ENCODE measurements at regions not wholly inside any gene's neighbourhood (a gene's known extent, or its start where the extent isn't known, plus 50 kb on each side); places are given as distances from the start of the nearest gene placed in this dataset.

GRCh38 chr3:35012214-35012613 is 627.1 kb upstream of the ARPP21 start (continued):
- TF ChIP-seq EZH2 (IDR thresholded peaks at IDR 0.05; ENCODE audit: low read depth, unreplicated experiment) (no peak), JUNB (IDR thresholded peaks at IDR 0.05; ENCODE audit: unreplicated experiment) (no peak)

- TF ChIP-seq, protein P1, sequence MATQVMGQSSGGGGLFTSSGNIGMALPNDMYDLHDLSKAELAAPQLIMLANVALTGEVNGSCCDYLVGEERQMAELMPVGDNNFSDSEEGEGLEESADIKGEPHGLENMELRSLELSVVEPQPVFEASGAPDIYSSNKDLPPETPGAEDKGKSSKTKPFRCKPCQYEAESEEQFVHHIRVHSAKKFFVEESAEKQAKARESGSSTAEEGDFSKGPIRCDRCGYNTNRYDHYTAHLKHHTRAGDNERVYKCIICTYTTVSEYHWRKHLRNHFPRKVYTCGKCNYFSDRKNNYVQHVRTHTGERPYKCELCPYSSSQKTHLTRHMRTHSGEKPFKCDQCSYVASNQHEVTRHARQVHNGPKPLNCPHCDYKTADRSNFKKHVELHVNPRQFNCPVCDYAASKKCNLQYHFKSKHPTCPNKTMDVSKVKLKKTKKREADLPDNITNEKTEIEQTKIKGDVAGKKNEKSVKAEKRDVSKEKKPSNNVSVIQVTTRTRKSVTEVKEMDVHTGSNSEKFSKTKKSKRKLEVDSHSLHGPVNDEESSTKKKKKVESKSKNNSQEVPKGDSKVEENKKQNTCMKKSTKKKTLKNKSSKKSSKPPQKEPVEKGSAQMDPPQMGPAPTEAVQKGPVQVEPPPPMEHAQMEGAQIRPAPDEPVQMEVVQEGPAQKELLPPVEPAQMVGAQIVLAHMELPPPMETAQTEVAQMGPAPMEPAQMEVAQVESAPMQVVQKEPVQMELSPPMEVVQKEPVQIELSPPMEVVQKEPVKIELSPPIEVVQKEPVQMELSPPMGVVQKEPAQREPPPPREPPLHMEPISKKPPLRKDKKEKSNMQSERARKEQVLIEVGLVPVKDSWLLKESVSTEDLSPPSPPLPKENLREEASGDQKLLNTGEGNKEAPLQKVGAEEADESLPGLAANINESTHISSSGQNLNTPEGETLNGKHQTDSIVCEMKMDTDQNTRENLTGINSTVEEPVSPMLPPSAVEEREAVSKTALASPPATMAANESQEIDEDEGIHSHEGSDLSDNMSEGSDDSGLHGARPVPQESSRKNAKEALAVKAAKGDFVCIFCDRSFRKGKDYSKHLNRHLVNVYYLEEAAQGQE (IDR thresholded peaks at IDR 0.05; ENCODE audit: unreplicated experiment): no peak
- TF ChIP-seq NANOG (IDR thresholded peaks at IDR 0.05; ENCODE audit: borderline replicate concordance) (no peak), STAT1 (IDR thresholded peaks at IDR 0.05; ENCODE audit: unreplicated experiment) (no peak), EZH2phosphoT487 (IDR thresholded peaks at IDR 0.05; ENCODE audit: unreplicated experiment) (no peak), JUNB (IDR thresholded peaks at IDR 0.05; ENCODE audit: unreplicated experiment) (no peak), EZH2 (IDR thresholded peaks at IDR 0.05; ENCODE audit: low read depth, unreplicated experiment) (no peak), ZNF331 (CRISPR knock-in tag; IDR thresholded peaks at IDR 0.05; ENCODE audit: low read depth) (no peak)
- TF ChIP-seq, protein P2, sequence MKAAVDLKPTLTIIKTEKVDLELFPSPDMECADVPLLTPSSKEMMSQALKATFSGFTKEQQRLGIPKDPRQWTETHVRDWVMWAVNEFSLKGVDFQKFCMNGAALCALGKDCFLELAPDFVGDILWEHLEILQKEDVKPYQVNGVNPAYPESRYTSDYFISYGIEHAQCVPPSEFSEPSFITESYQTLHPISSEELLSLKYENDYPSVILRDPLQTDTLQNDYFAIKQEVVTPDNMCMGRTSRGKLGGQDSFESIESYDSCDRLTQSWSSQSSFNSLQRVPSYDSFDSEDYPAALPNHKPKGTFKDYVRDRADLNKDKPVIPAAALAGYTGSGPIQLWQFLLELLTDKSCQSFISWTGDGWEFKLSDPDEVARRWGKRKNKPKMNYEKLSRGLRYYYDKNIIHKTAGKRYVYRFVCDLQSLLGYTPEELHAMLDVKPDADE (IDR thresholded peaks at IDR 0.05): no peak
- TF ChIP-seq, protein P3, sequence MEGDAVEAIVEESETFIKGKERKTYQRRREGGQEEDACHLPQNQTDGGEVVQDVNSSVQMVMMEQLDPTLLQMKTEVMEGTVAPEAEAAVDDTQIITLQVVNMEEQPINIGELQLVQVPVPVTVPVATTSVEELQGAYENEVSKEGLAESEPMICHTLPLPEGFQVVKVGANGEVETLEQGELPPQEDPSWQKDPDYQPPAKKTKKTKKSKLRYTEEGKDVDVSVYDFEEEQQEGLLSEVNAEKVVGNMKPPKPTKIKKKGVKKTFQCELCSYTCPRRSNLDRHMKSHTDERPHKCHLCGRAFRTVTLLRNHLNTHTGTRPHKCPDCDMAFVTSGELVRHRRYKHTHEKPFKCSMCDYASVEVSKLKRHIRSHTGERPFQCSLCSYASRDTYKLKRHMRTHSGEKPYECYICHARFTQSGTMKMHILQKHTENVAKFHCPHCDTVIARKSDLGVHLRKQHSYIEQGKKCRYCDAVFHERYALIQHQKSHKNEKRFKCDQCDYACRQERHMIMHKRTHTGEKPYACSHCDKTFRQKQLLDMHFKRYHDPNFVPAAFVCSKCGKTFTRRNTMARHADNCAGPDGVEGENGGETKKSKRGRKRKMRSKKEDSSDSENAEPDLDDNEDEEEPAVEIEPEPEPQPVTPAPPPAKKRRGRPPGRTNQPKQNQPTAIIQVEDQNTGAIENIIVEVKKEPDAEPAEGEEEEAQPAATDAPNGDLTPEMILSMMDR (conservative IDR thresholded peaks at IDR 0.05; ENCODE audit: low read depth in 2 of 2): no peak
- TF ChIP-seq, protein P4, sequence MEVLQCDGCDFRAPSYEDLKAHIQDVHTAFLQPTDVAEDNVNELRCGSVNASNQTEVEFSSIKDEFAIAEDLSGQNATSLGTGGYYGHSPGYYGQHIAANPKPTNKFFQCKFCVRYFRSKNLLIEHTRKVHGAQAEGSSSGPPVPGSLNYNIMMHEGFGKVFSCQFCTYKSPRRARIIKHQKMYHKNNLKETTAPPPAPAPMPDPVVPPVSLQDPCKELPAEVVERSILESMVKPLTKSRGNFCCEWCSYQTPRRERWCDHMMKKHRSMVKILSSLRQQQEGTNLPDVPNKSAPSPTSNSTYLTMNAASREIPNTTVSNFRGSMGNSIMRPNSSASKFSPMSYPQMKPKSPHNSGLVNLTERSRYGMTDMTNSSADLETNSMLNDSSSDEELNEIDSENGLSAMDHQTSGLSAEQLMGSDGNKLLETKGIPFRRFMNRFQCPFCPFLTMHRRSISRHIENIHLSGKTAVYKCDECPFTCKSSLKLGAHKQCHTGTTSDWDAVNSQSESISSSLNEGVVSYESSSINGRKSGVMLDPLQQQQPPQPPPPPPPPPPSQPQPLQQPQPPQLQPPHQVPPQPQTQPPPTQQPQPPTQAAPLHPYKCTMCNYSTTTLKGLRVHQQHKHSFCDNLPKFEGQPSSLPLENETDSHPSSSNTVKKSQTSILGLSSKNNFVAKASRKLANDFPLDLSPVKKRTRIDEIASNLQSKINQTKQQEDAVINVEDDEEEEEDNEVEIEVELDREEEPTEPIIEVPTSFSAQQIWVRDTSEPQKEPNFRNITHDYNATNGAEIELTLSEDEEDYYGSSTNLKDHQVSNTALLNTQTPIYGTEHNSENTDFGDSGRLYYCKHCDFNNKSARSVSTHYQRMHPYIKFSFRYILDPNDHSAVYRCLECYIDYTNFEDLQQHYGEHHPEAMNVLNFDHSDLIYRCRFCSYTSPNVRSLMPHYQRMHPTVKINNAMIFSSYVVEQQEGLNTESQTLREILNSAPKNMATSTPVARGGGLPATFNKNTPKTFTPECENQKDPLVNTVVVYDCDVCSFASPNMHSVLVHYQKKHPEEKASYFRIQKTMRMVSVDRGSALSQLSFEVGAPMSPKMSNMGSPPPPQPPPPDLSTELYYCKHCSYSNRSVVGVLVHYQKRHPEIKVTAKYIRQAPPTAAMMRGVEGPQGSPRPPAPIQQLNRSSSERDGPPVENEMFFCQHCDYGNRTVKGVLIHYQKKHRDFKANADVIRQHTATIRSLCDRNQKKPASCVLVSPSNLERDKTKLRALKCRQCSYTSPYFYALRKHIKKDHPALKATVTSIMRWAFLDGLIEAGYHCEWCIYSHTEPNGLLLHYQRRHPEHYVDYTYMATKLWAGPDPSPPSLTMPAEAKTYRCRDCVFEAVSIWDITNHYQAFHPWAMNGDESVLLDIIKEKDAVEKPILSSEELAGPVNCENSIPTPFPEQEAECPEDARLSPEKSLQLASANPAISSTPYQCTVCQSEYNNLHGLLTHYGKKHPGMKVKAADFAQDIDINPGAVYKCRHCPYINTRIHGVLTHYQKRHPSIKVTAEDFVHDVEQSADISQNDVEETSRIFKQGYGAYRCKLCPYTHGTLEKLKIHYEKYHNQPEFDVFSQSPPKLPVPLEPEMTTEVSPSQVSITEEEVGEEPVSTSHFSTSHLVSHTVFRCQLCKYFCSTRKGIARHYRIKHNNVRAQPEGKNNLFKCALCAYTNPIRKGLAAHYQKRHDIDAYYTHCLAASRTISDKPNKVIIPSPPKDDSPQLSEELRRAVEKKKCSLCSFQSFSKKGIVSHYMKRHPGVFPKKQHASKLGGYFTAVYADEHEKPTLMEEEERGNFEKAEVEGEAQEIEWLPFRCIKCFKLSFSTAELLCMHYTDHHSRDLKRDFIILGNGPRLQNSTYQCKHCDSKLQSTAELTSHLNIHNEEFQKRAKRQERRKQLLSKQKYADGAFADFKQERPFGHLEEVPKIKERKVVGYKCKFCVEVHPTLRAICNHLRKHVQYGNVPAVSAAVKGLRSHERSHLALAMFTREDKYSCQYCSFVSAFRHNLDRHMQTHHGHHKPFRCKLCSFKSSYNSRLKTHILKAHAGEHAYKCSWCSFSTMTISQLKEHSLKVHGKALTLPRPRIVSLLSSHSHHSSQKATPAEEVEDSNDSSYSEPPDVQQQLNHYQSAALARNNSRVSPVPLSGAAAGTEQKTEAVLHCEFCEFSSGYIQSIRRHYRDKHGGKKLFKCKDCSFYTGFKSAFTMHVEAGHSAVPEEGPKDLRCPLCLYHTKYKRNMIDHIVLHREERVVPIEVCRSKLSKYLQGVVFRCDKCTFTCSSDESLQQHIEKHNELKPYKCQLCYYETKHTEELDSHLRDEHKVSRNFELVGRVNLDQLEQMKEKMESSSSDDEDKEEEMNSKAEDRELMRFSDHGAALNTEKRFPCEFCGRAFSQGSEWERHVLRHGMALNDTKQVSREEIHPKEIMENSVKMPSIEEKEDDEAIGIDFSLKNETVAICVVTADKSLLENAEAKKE (CRISPR knock-in tag; IDR thresholded peaks at IDR 0.05): no peak
- Histone ChIP-seq H3K9me2 (ENCODE audit: insufficient read depth) (0 out of 2 replicates have a peak, but pooled peaks cover 3% of the 10 kb centered on the region), H3K36me3 (ENCODE audit: insufficient read depth) (no peaks in the 10 kb centered on the region), H3K4me3 (no peak overlapping the region), H3K4me1 (ENCODE audit: insufficient read depth) (no peaks in the 10 kb centered on the region), H3K27ac (ENCODE audit: low read depth) (no peak overlapping the region), H3K4me2 (no peak overlapping the region), H3K27me3 (ENCODE audit: insufficient read depth) (no peaks in the 10 kb centered on the region), H3K79me2 (replicated peaks; ENCODE audit: insufficient read depth) (no peaks in the 10 kb centered on the region), H4K20me1 (replicated peaks; ENCODE audit: insufficient read depth) (no peaks in the 10 kb centered on the region), H2AFZ (no peak overlapping the region), H3F3A (replicated peaks; ENCODE audit: low read depth) (no peaks in the 10 kb centered on the region)
- Mint-ChIP-seq H3K27me3 (ENCODE audit: insufficient read depth, low read depth, poor library complexity) (no peaks in the 10 kb centered on the region), H3K36me3 (ENCODE audit: low read depth) (peaks cover 36% of the 10 kb centered on the region), H3K9me3 (peaks cover 47% of the 10 kb centered on the region), H3K4me3 (no peak overlapping the region), H3K4me1 (no peaks in the 10 kb centered on the region), H3K27ac (no peak overlapping the region)
- no peak for ATAC-seq
- DNase-seq (ENCODE audit: low spot score): no peak
Observed at GRCh38 chr3:35028157-35028556, 611.2 kb upstream of the ARPP21 start.

All from GM23338 (cell line).